ENCODE measurements at regions not wholly inside any gene's neighbourhood (a gene's known extent, or its start where the extent isn't known, plus 50 kb on each side); places are given as distances from the start of the nearest gene placed in this dataset.
"Not testable (repeated sequence)": the region's sequence is repeated elsewhere in the genome, so short reads cannot be mapped to it uniquely, and the experiment has no call there.

DNA sequence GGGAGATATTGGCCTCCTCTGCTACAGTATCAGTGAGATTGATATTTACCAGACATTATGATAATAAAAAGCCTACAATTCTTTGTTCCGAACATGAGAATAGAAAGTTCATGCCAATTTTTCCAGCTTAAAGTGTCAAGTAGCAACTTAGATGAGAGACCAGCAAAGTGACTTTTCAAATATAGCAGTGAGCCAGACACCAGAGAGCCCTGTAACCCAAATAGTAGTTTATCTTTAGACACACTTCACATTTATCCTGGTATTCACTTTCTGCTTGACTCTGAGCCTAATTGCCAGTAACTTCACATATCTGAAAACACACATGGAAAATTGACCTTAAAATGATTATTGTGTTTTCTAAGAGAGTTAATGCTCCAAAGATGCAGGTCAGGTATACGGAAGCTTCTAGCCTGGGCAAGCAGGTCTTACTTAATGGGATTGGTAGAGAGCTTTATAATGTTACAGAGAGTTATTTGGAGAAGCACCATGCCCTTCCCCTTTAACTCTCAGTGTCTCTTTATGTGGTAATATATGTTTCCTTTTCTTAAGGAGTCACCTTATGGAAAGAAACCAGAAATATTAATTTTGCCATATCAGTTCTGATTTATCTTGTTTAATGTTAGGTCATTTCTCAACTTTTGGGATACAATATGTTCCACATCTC lies 852.3 kb upstream of the CHORDC1 start:
- no peak for DNase-seq (ENCODE audit: low read depth, low spot score)

GRCh38 chr11:91067666-91068065 lies 844.8 kb upstream of the CHORDC1 start:
- DNase-seq (ENCODE audit: low read depth, low spot score), result no peak

DNA sequence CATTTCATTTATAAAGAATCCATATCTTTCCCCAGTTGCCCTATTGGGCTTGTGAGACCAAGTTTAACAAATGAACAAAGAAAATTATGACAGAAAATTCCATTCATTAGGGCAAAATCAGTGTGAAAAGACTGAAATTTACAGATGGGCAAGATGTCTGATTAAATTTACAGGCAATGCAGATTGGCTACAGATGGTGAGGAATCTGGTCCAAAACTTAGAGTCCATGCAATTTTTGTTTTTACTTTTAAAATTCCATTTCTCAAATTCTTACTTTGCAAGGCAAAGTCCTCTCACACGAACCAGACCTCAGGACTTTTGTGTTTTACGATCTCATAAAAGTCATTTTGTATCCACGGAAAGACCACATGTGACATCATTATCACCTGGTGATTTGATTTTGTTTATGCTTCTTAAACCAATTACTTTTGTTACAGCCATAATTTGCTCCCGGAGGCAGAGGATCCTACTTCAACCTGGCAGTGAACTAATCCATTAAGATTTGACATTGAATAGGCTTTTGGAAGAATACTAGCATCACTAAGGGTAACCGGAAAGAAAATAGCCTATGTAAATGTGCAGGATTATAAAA lies 843.7 kb upstream of the CHORDC1 start:
- no peak for DNase-seq (ENCODE audit: low read depth, low spot score)

DNA sequence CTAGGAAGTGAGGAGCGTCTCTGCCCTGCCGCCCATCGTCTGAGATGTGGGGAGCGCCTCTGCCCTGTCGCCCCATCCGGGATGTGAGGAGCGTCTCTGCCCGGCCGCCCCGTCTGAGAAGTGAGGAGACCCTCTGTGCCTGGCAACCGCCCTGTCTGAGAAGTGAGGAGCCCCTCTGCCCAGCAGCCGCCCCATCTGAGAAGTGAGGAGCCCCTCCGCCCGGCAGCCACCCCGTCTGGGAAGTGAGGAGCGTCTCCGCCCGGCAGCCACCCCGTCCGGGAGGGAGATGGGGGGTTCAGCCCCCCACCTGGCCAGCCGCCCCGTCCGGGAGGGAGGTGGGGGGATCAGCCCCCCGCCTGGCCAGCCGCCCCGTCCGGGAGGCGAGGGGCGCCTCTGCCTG lies 840.5 kb upstream of the CHORDC1 start:
- DNase-seq (ENCODE audit: low read depth, low spot score), result not testable (repeated sequence)

- no peak for DNase-seq (ENCODE audit: low read depth, low spot score)
Observed at GRCh38 chr11:91047882-91048281, 825.0 kb upstream of the CHORDC1 start.

- no peak for DNase-seq (ENCODE audit: low read depth, low spot score)
Observed at GRCh38 chr11:91046261-91046660, 823.4 kb upstream of the CHORDC1 start.

DNA sequence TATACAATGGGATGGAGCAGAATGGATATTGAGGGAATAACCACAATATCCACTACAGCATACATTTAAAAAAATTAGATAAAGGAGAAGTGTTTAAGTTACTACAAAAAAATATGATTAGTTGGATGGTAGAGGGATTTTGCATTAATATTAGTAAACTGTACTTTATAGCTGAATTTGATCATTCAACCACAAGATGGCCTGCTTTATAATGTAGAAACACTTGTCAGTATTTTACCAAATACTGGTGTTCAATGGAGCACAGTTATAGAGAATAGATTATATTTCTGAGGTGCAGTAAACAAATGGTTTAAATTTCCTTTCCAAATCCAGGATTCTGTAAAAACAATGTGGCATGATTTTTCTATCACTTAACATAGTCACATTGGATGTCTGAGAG lies 818.8 kb upstream of the CHORDC1 start:
- no peak for DNase-seq (ENCODE audit: low read depth, low spot score)

DNA sequence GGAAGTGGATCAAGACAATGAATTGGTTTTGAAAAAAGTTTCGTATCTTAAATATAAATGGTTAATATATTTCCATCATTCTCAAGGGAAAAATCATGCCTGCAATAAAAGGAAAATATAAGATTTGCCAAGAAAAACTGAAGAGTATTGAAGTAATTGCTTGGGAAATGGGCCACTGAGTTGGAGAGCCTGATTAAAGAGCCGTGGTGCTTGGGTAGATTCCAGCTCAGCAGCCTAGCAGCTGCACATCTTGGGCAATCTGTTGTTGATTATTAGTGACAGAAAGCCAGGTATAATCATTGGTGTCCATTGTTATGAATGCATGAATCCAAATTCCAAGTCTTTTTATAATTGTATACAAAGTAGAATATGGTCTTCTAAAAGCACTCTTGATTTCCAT lies 800.9 kb upstream of the CHORDC1 start:
- no peak for DNase-seq (ENCODE audit: low read depth, low spot score)

DNA sequence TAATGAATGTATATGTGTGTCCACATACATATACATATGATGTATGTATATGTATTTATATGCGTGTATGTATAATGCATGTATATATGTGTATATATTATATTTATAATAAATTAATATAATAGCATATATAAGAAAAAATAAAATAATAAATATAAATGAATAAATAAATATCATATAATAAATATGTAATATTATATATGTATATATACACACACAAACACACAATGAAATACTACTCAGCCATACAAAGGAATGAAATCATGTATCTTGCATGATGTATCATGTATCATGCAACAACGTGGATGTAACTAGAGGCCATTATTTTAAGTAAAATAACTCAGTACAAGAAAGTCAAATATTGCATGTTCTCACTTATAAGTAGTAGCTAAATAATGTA lies 788.7 kb upstream of the CHORDC1 start:
- no peak for DNase-seq (ENCODE audit: low read depth, low spot score)

DNA sequence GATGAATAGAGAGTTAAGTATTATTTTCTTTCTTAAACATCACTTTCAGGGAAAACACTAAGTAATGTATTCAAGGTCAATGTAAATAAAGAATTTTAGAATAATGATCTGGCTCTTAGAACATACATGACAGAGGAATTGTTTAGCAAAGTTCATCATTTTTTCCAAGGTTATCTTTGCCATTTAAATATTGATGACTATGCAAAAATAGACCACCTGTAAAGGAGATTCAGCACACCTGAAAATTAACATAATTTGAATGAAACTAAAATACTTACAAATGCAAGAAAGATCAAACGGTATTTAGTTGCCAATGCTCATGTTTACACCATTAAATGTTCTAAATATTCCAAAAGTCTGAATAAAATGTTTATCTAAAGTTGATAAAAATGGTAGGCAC lies 782.6 kb upstream of the CHORDC1 start:
- no peak for DNase-seq (ENCODE audit: low read depth, low spot score)

DNA sequence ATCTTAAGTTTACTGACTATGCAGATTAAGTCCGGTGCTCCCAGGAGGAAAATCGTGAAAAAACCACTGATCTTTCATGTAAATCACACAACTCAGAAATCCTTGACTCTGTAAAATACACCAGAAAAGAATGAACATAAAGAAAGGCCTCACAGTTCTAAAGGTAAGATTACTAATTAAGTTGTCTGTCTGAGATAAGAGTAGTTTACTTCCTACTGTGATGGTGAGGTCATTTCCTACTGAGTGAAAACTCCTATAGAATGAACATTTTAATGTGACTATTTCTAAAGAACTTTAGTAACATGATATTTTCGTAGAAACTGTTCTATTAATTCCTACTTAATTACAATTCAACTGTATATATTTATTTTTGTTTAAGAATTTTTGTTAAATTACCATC lies 774.4 kb upstream of the CHORDC1 start:
- DNase-seq (ENCODE audit: low read depth, low spot score), result no peak

DNA sequence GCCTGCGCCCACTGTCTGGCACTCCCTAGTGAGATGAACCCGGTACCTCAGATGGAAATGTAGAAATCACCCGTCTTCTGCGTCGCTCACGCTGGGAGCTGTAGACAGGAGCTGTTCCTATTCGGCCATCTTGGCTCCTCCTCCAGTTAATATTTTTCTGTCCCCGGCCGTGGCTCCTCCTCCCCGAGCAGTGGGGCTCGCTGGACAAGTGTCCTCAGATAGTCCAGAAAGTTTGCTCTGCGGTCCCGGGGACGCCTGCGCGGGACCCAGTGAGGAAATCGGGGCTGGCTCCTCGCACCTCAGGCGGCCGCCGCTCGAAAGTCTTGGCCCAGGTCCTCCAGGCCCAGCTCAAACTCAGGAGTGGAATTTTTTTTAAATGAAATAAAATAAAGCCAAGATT lies 749.3 kb upstream of the CHORDC1 start:
- not testable (repeated sequence) for DNase-seq (ENCODE audit: low read depth, low spot score)

DNA sequence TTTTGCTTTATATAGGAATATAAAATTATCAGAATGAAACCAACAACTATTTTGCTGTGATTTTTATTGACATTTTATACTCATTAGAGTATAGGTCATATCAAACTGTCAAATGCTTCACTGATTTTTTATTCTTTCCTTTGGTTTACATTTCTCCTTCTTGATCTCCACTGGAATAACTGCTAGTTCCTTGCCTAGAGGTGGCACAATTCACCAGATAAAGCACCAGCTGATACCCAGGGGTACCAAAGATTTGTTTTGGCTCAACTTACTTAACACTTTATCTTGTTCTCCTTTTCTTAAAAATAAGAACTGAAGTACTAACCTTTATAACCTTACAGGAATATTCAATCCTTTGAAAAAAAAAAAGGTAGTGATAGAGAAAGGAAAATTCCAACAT lies 725.1 kb upstream of the CHORDC1 start:
- DNase-seq (ENCODE audit: low read depth, low spot score), result no peak

DNA sequence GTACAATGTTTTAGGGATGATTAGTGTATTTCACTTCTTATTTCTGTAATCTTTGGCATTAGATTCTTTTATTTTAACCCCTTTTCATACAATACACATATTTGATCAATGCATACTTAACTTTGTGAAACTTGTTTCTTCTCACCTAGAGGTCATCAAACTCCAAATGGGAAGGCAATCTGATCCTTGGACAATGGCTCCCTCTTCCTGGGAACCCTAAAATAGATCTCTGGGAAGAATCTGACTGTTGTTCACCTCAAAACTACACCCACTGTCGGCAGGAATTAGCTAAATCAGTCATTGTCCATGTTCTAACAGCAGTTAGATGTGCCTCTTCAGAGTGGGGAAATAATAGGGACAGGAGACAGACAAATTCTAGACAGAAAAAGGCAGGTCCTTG lies 707.4 kb upstream of the CHORDC1 start:
- no peak for DNase-seq (ENCODE audit: low read depth, low spot score)

DNA sequence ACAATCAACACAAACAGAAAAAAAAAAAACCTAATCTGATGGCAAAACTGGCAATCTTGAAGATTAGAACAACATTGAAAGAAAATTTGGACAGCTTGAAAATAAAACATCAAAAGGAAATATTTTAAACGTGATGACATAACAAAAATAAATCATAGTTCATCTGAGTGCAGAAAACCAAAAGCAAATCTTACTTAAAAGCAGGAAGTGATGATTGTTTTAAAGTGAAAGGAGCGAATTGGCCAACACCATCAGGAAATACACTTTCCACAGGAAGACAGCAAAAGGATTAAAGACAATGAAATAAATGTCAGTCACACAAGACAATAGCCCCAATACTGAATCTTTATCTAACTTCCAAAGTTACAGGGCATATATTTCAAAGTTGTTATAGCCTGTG lies 696.5 kb upstream of the CHORDC1 start:
- no peak for DNase-seq (ENCODE audit: low read depth, low spot score)

- DNase-seq (ENCODE audit: low read depth, low spot score), result no peak
Observed at GRCh38 chr11:90916706-90917105, 693.9 kb upstream of the CHORDC1 start.

GRCh38 chr11:90913131-90913668 lies 690.4 kb upstream of the CHORDC1 start:
- DNase-seq (ENCODE audit: low read depth, low spot score), result no peak

- DNase-seq (ENCODE audit: low read depth, low spot score), result no peak
Observed at GRCh38 chr11:90912631-90913030, 689.8 kb upstream of the CHORDC1 start.

DNA sequence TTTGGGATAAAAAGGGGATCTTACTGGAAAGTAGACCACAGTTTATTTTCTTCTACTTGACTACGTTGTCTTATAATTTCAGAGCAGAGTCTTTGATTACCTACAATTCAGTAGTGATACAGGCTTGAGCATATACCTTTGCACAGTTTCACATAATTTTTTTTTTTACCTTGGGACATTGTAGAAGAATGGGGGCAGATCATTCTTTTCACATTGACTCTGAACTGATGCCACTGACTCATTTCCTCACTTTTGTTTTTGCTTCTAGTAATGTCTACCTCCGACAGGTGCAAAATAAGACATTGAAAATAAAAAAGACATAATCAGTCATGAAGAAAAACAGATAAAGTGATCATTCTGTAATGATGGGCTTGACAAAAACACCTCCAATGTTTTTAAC lies 688.3 kb upstream of the CHORDC1 start:
- DNase-seq (ENCODE audit: low read depth, low spot score), result no peak

DNA sequence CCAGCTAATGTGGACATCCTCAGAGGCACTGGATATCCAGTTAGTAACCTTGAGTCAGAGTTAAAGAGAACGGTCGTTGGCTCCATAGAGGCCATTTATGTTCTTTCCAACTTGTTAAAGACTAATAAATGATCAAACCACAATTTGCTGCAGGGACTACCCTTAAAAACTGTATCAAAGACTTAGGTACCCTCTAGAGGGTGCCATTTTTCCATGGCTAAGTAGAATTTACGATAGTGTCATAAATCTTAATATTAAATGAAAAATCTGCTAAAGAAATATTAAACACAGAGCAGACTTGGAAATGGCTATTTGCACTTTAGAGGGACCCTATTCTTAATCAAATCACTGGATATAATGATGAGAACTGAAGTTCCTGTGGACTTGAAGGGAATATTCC lies 685.2 kb upstream of the CHORDC1 start:
- DNase-seq (ENCODE audit: low read depth, low spot score), result no peak

DNA sequence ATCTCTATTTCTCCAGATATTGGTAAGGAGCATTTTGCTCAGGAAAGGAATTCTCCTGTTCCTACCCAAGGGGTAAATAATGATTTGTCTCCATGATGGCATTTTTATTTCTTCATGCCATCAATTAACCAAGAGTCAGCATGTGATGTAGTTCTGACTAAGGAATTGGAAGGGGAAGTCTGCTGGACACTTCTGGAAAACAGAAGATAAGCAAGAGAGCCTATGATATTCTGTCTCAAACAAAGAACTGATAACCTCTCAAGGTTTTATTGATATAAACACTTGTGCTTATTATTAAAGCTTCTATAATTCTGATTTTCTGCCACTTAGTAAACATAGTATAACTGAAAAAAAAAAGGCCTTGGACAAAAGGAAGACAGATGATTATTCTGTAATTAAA lies 673.0 kb upstream of the CHORDC1 start:
- no peak for DNase-seq (ENCODE audit: low read depth, low spot score)

DNA sequence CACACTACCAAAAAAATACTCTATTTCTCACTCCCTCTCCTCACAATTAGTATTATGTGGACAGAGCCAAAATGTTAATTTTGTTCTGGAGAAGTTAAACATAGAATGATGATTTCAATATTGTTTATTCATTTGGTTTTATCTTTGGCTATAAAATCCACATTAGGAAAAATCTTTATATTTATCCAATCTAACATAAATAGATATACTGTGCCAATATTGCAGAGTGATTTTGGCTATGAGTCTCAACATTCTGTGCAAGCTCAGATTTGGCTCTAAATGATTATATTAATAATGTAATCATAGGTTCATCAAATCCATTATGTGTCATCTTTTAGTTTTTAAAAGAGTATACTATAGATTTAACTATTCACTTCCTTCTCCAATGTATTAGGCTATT lies 667.5 kb upstream of the CHORDC1 start:
- DNase-seq (ENCODE audit: low read depth, low spot score), result no peak

DNA sequence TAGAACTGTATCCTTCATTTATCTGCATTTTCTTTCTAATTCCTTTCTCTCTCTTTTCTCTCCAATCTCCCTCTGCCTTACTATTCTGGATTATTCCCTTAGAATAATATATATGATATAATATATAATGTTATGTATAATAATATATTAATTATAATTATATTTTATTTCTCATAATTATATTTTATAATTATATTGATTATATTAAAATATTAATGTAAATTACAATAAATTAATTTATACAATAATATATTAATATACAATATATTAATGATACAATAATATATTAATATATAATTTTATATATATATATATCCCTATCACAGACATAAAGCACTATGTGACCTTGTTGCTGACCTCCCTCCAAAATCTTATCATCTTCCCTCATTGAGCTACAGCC lies 661.3 kb upstream of the CHORDC1 start:
- no peak for DNase-seq (ENCODE audit: low read depth, low spot score)

DNA sequence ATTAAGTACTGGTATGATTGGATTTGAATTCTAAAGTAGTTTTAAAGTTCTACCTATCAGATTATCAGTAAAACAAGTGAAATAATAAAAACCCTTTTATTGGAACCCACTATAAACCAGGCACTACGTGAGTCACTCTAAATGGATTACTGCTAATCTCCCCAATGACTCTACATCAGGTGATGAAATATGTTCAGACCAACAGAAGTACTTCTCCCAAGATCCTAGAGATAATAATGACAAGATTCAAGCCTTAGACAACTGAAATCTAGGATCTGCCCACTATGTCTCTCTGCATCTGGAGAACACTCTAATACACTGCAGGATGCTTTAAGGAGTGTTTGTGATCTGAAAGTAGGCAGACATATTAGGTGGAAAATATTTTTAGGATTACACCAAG lies 652.1 kb upstream of the CHORDC1 start:
- DNase-seq (ENCODE audit: low read depth, low spot score), result no peak
